Uterus (tissue), 2 donors: ENCODE measurements at regions not wholly inside any gene's neighbourhood (a gene's known extent, or its start where the extent isn't known, plus 50 kb on each side); places are given as distances from the start of the nearest gene placed in this dataset.

ENCODE experiments used
- POLR2A ChIP-seq, 2 donors: fragments of 450-650 bp; IDR thresholded peaks; one replicate each; pipeline ENCODE4 v1.6.1; 2016; ENCODE audit warnings: antibody characterized with exemption in 2 of 2, mild to moderate bottlenecking in 1 of 2, moderate library complexity in 1 of 2
- TF ChIP-seq, protein P1 (sequence below), 4 experiments: fragments of 200-600 bp in 2 of 4; fragments of 450-650 bp in 2 of 4; sonication (generic) in 2 of 4; IDR thresholded peaks; one replicate each; pipeline ENCODE4 v1.5.1; 2016 to 2019; ENCODE audit warnings: antibody characterized with exemption in 4 of 4, mild to moderate bottlenecking in 2 of 4, moderate library complexity in 1 of 4

DNA sequence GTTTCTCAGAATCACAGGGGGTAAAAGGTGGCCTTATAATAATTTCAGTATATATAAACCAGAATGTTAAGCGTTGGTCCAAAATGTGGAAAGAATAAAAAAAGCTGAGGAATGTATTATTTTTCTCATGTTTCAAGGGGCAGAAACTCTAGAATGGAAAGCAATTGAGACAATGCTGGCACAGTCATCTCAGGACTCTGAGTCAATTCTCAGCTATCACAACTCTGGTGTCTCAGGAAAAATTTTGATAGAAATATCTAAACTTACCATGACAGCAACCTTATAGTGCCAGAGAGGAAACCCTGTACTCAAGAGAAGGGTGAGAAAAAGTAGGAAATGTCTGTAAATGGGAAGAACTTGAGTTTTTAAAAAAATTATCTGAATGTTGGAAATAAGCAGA lies 1189.4 kb upstream of the NUDT12 start:
- TF ChIP-seq POLR2A (IDR thresholded peaks at IDR 0.05): no peak
- TF ChIP-seq, protein P1, sequence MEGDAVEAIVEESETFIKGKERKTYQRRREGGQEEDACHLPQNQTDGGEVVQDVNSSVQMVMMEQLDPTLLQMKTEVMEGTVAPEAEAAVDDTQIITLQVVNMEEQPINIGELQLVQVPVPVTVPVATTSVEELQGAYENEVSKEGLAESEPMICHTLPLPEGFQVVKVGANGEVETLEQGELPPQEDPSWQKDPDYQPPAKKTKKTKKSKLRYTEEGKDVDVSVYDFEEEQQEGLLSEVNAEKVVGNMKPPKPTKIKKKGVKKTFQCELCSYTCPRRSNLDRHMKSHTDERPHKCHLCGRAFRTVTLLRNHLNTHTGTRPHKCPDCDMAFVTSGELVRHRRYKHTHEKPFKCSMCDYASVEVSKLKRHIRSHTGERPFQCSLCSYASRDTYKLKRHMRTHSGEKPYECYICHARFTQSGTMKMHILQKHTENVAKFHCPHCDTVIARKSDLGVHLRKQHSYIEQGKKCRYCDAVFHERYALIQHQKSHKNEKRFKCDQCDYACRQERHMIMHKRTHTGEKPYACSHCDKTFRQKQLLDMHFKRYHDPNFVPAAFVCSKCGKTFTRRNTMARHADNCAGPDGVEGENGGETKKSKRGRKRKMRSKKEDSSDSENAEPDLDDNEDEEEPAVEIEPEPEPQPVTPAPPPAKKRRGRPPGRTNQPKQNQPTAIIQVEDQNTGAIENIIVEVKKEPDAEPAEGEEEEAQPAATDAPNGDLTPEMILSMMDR (IDR thresholded peaks at IDR 0.05): no peak
